ENCODE measurements at regions not wholly inside any gene's neighbourhood (a gene's known extent, or its start where the extent isn't known, plus 50 kb on each side); places are given as distances from the start of the nearest gene placed in this dataset.
"Not testable (repeated sequence)": the region's sequence is repeated elsewhere in the genome, so short reads cannot be mapped to it uniquely, and the experiment has no call there.

GRCh38 chr16:60091529-60091928 lies 1357.4 kb upstream of the GOT2 start:
- TF ChIP-seq, protein P1, sequence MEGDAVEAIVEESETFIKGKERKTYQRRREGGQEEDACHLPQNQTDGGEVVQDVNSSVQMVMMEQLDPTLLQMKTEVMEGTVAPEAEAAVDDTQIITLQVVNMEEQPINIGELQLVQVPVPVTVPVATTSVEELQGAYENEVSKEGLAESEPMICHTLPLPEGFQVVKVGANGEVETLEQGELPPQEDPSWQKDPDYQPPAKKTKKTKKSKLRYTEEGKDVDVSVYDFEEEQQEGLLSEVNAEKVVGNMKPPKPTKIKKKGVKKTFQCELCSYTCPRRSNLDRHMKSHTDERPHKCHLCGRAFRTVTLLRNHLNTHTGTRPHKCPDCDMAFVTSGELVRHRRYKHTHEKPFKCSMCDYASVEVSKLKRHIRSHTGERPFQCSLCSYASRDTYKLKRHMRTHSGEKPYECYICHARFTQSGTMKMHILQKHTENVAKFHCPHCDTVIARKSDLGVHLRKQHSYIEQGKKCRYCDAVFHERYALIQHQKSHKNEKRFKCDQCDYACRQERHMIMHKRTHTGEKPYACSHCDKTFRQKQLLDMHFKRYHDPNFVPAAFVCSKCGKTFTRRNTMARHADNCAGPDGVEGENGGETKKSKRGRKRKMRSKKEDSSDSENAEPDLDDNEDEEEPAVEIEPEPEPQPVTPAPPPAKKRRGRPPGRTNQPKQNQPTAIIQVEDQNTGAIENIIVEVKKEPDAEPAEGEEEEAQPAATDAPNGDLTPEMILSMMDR (IDR thresholded peaks at IDR 0.05; ENCODE audit: low read depth, low read length), result no peak
- DNase-seq, result no peak
- H3K36me3 ChIP-seq, result no peaks in the 10 kb centered on the region
- no peaks in the 10 kb centered on the region for H3K27me3 ChIP-seq (ENCODE audit: insufficient read depth, low read depth, severe bottlenecking)
- H3K27ac ChIP-seq, result no peak overlapping the region
- no peak overlapping the region for H3K4me3 ChIP-seq (ENCODE audit: low read depth, low read length)
- no peaks in the 10 kb centered on the region for H3K9me3 ChIP-seq (ENCODE audit: severe bottlenecking)

GRCh38 chr16:60091071-60091470 lies 1357.0 kb upstream of the GOT2 start:
- Histone ChIP-seq H3K36me3 (no peaks in the 10 kb centered on the region), H3K9me3 (ENCODE audit: severe bottlenecking) (no peaks in the 10 kb centered on the region)
- TF ChIP-seq, protein P1 (IDR thresholded peaks at IDR 0.05; ENCODE audit: low read depth, low read length), result no peak

GRCh38 chr16:60087530-60087929 lies 1353.4 kb upstream of the GOT2 start:
- Histone ChIP-seq H3K9me3 (ENCODE audit: severe bottlenecking) (no peaks in the 10 kb centered on the region), H3K4me3 (ENCODE audit: low read depth, low read length) (no peak overlapping the region), H3K27ac (no peak overlapping the region), H3K36me3 (no peaks in the 10 kb centered on the region), H3K27me3 (ENCODE audit: insufficient read depth, low read depth, severe bottlenecking) (no peaks in the 10 kb centered on the region)
- no peak for DNase-seq
- TF ChIP-seq, protein P1 (IDR thresholded peaks at IDR 0.05; ENCODE audit: low read depth, low read length), result no peak

More at GRCh38 chr16:60091071-60091470, 1357.0 kb upstream of the GOT2 start:
- Histone ChIP-seq H3K4me3 (ENCODE audit: low read depth, low read length) (no peak overlapping the region), H3K27ac (no peak overlapping the region), H3K27me3 (ENCODE audit: insufficient read depth, low read depth, severe bottlenecking) (no peaks in the 10 kb centered on the region)
- no peak for DNase-seq

GRCh38 chr16:60078819-60079218 lies 1344.7 kb upstream of the GOT2 start:
- not testable (repeated sequence) for DNase-seq; H3K27me3 ChIP-seq (ENCODE audit: insufficient read depth, low read depth, severe bottlenecking); H3K36me3 ChIP-seq; H3K4me3 ChIP-seq (ENCODE audit: low read depth, low read length); H3K27ac ChIP-seq; H3K9me3 ChIP-seq (ENCODE audit: severe bottlenecking)

DNA sequence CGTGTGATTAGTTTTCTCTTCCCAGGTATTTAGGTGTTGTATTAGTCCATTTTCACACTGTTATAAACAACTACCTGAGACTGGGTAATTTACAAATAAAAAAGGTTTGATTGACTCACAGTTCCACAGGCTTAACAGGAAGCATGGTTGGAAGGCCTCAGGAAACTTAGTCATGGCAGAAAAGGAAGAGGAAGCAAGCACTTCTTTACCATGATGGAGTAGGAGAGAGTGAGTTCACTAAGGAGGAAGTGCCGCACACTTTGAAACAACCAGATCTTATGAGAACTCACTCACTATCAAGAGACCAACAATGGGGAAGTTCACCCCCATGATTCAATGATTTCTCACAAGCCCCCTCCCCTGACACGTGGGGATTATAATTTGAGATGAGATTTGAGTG lies 1343.7 kb upstream of the GOT2 start:
- Histone ChIP-seq H3K9me3 (ENCODE audit: severe bottlenecking) (no peaks in the 10 kb centered on the region), H3K4me3 (ENCODE audit: low read depth, low read length) (no peak overlapping the region), H3K27me3 (ENCODE audit: insufficient read depth, low read depth, severe bottlenecking) (no peaks in the 10 kb centered on the region), H3K27ac (no peak overlapping the region), H3K36me3 (no peaks in the 10 kb centered on the region)
- DNase-seq, result no peak
- TF ChIP-seq, protein P1 (IDR thresholded peaks at IDR 0.05; ENCODE audit: low read depth, low read length), result no peak

DNA sequence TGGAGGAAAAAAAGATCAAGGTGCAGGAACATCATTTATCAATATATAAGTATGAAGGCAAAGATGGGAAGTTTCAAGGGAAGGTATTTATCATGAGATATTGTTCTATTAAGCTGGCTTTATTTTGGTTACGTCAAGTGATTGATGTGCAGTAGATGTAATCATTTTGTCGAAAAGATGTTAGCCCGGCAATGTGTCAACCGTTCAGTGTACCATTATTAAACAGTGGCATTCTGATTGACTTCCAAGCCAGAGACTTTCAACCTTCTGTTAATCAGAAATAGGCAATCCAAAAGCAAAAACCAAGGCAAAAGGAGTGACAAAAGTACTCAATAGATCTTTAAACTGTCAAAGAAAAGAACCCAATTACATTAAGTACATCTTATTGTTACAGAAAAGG lies 1340.3 kb upstream of the GOT2 start:
- no peak overlapping the region for H3K27ac ChIP-seq
- no peak for DNase-seq

More for the DNA sequence above, 1340.3 kb upstream of the GOT2 start:
- no peaks in the 10 kb centered on the region for H3K36me3 ChIP-seq
- no peaks in the 10 kb centered on the region for H3K9me3 ChIP-seq (ENCODE audit: severe bottlenecking)
- TF ChIP-seq, protein P1 (IDR thresholded peaks at IDR 0.05; ENCODE audit: low read depth, low read length), result no peak
- H3K27me3 ChIP-seq (ENCODE audit: insufficient read depth, low read depth, severe bottlenecking), result no peaks in the 10 kb centered on the region
- H3K4me3 ChIP-seq (ENCODE audit: low read depth, low read length), result no peak overlapping the region

Measured in WERI-Rb-1 (cell line).